ENCODE measurements at regions not wholly inside any gene's neighbourhood (a gene's known extent, or its start where the extent isn't known, plus 50 kb on each side); places are given as distances from the start of the nearest gene placed in this dataset.

- TF ChIP-seq, protein P1, sequence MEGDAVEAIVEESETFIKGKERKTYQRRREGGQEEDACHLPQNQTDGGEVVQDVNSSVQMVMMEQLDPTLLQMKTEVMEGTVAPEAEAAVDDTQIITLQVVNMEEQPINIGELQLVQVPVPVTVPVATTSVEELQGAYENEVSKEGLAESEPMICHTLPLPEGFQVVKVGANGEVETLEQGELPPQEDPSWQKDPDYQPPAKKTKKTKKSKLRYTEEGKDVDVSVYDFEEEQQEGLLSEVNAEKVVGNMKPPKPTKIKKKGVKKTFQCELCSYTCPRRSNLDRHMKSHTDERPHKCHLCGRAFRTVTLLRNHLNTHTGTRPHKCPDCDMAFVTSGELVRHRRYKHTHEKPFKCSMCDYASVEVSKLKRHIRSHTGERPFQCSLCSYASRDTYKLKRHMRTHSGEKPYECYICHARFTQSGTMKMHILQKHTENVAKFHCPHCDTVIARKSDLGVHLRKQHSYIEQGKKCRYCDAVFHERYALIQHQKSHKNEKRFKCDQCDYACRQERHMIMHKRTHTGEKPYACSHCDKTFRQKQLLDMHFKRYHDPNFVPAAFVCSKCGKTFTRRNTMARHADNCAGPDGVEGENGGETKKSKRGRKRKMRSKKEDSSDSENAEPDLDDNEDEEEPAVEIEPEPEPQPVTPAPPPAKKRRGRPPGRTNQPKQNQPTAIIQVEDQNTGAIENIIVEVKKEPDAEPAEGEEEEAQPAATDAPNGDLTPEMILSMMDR (IDR thresholded peaks at IDR 0.05; ENCODE audit: insufficient read depth, low read depth, low read length): no peak
- TF ChIP-seq EZH2 (IDR thresholded peaks at IDR 0.05; ENCODE audit: insufficient read depth, low read length): no peak
Measured at GRCh38 chr4:180625653-180626052, 1617.5 kb upstream of the TENM3 start.
